H1 (cell line): ENCODE measurements at regions not wholly inside any gene's neighbourhood (a gene's known extent, or its start where the extent isn't known, plus 50 kb on each side); places are given as distances from the start of the nearest gene placed in this dataset.

Source experiments
- CTCF ChIA-PET: fragments of 300-600 bp; sonication (Branson Sonifier 250); formaldehyde crosslinking; loops from one replicate; lab custom pipeline; 2021; ENCODE audit not compliant: partially characterized antibody; lab: Charles Lee
- POLR2A ChIA-PET: fragments of 300-600 bp; sonication (Branson Sonifier 250); formaldehyde crosslinking; loops from one replicate; lab custom pipeline; 2021; ENCODE audit warnings: inconsistent platforms; ENCODE audit not compliant: partially characterized antibody; lab: Charles Lee
- DNase-seq, 2 experiments: peaks; one replicate each; pipeline versions ENCODE4 v3.0.0 to v3.0.0-alpha.2; 2010 to 2022; ENCODE audit warnings: low spot score in 2 of 2, low read depth in 1 of 2, mixed read lengths in 1 of 2
- FAIRE-seq: peaks from 2 replicates; lab custom pipeline; 2011; peaks lifted over from hg19 to GRCh38; lab: Jason Lieb, UNC
- H2AFZ ChIP-seq: 2 replicates; pipeline ENCODE4 v1.8.1; 2012; ENCODE audit warnings: low read length, inconsistent platforms
- H2AK5ac ChIP-seq: 2 replicates; pipeline ENCODE4 v1.6.1; 2013; ENCODE audit warnings: low read depth, low read length
- H2BK120ac ChIP-seq: replicated peaks from 2 replicates; pipeline ENCODE3; 2013; ENCODE audit warnings: low read depth, low read length, inconsistent platforms
- H2BK12ac ChIP-seq: 2 replicates; pipeline ENCODE4 v1.6.1; 2013; ENCODE audit warnings: low read depth, low read length
- H2BK15ac ChIP-seq: 2 replicates; pipeline ENCODE4 v1.6.1; 2013; ENCODE audit warnings: low read length
- H2BK20ac ChIP-seq: 2 replicates; pipeline ENCODE4 v1.6.1; 2013; ENCODE audit warnings: low read length
- H2BK5ac ChIP-seq: 2 replicates; pipeline ENCODE4 v1.6.1; 2013; ENCODE audit warnings: low read depth, low read length
- H3K14ac ChIP-seq: 2 replicates; pipeline ENCODE4 v1.6.1; 2013; ENCODE audit warnings: inconsistent platforms; ENCODE audit not compliant: insufficient read length
- H3K18ac ChIP-seq: 2 replicates; pipeline ENCODE4 v1.6.1; 2013; ENCODE audit warnings: low read length; ENCODE audit errors: extremely low read depth
- H3K23ac ChIP-seq: 2 replicates; pipeline ENCODE4 v1.6.1; 2013; ENCODE audit warnings: inconsistent platforms; ENCODE audit not compliant: insufficient read length
- H3K23me2 ChIP-seq: 2 replicates; pipeline ENCODE4 v1.6.1; 2013; ENCODE audit warnings: low read depth, low read length
- H3K27ac ChIP-seq: 2 replicates; pipeline ENCODE4 v1.6.1; 2011; ENCODE audit warnings: low read depth, low read length, inconsistent platforms
- H3K27me3 ChIP-seq, 4 experiments: replicated peaks in 1 of 4; 1 replicate in 1 of 4; 2 replicates in 3 of 4; pipeline versions ENCODE4 v1.6.1 to v1.8.1; 2011 to 2013; ENCODE audit warnings: low read length in 3 of 4, mild to moderate bottlenecking in 3 of 4, inconsistent platforms in 2 of 4, mixed read lengths in 2 of 4, moderate library complexity in 1 of 4; ENCODE audit not compliant: control insufficient read depth in 3 of 4, insufficient read depth in 3 of 4; ENCODE audit errors: extremely low read depth in 1 of 4
- H3K36me3 ChIP-seq, 4 experiments: 2 replicates each; pipeline versions ENCODE4 v1.6.1 to v1.8.1; 2011 to 2013; ENCODE audit warnings: mild to moderate bottlenecking in 4 of 4, low read length in 3 of 4, moderate library complexity in 2 of 4, control low read depth in 1 of 4, inconsistent platforms in 1 of 4; ENCODE audit not compliant: insufficient read depth in 4 of 4, control insufficient read depth in 2 of 4
- H3K4ac ChIP-seq: replicated peaks from 2 replicates; pipeline ENCODE3; 2013; ENCODE audit warnings: low read length, low read depth, mixed read lengths, inconsistent platforms; ENCODE audit not compliant: insufficient read length
- H3K4me1 ChIP-seq, 4 experiments: replicated peaks in 1 of 4; 1 replicate in 1 of 4; 2 replicates in 3 of 4; pipeline versions ENCODE4 v1.6.1 to v1.8.1; 2011 to 2013; ENCODE audit warnings: low read length in 3 of 4, inconsistent platforms in 2 of 4, mixed read lengths in 1 of 4; ENCODE audit not compliant: insufficient read depth in 4 of 4, control insufficient read depth in 3 of 4
- H3K4me2 ChIP-seq, 2 experiments: 2 replicates each; pipeline versions ENCODE4 v1.6.1 to v1.8.1; 2011 to 2013; ENCODE audit warnings: low read depth in 2 of 2, low read length in 2 of 2, control low read depth in 1 of 2, inconsistent platforms in 1 of 2, mild to moderate bottlenecking in 1 of 2; ENCODE audit not compliant: insufficient read depth in 1 of 2
- H3K4me3 ChIP-seq, 4 experiments: fragments of 200-600, 300-600 bp in 1 of 4; sonication (generic), shearing (Covaris generic), sonication (Bioruptor Twin) in 1 of 4; 2 replicates each; pipeline versions ENCODE4 v1.5.1 to v1.8.1; 2011 to 2016; ENCODE audit warnings: low read length in 4 of 4, low read depth in 3 of 4, control low read depth in 2 of 4, inconsistent platforms in 2 of 4, mild to moderate bottlenecking in 2 of 4, mixed read lengths in 1 of 4, moderate library complexity in 1 of 4; ENCODE audit not compliant: insufficient read depth in 2 of 4; ENCODE audit errors: extremely low read depth in 1 of 4
- H3K56ac ChIP-seq: replicated peaks from 2 replicates; pipeline ENCODE3; 2013; ENCODE audit warnings: low read depth, mild to moderate bottlenecking, mixed read lengths, low read length, inconsistent platforms; ENCODE audit not compliant: insufficient read length
- H3K79me1 ChIP-seq: 2 replicates; pipeline ENCODE4 v1.6.1; 2013; ENCODE audit warnings: low read depth, low read length, control low read depth
- H3K79me2 ChIP-seq, 2 experiments: 2 replicates each; pipeline versions ENCODE4 v1.6.1 to v1.8.1; 2012 to 2013; ENCODE audit warnings: low read length in 2 of 2, mild to moderate bottlenecking in 2 of 2, inconsistent platforms in 1 of 2; ENCODE audit not compliant: insufficient read depth in 2 of 2, control insufficient read depth in 1 of 2
- H3K9ac ChIP-seq, 4 experiments: replicated peaks in 1 of 4; 1 replicate in 1 of 4; 2 replicates in 3 of 4; pipeline versions ENCODE4 v1.6.1 to v1.8.1; 2011 to 2013; ENCODE audit warnings: low read depth in 3 of 4, low read length in 3 of 4, control low read depth in 2 of 4, mild to moderate bottlenecking in 2 of 4, moderate library complexity in 2 of 4, inconsistent platforms in 1 of 4; ENCODE audit errors: extremely low read depth in 1 of 4
- H3K9me3 ChIP-seq, 2 experiments: 2 replicates each; pipeline versions ENCODE4 v1.6.1 to v1.8.1; 2012 to 2013; ENCODE audit warnings: mild to moderate bottlenecking in 2 of 2, moderate library complexity in 2 of 2, control low read depth in 1 of 2, inconsistent platforms in 1 of 2, low read depth in 1 of 2, low read length in 1 of 2, mixed read lengths in 1 of 2; ENCODE audit not compliant: insufficient read depth in 2 of 2
- H4K20me1 ChIP-seq, 2 experiments: replicated peaks in 1 of 2; 2 replicates each; pipeline versions ENCODE3 to v1.8.1; 2011 to 2013; ENCODE audit warnings: inconsistent platforms in 2 of 2, low read length in 2 of 2, mild to moderate bottlenecking in 1 of 2; ENCODE audit not compliant: insufficient read depth in 2 of 2, control insufficient read depth in 1 of 2
- H4K5ac ChIP-seq: 2 replicates; pipeline ENCODE4 v1.6.1; 2013; ENCODE audit warnings: low read length, low read depth, mixed read lengths, inconsistent platforms; ENCODE audit not compliant: insufficient read length
- H4K8ac ChIP-seq: 2 replicates; pipeline ENCODE4 v1.8.0; 2013; ENCODE audit warnings: mild to moderate bottlenecking, moderate library complexity, low read length, inconsistent platforms; ENCODE audit not compliant: insufficient read depth; ENCODE audit errors: extremely low read depth
- H4K91ac ChIP-seq: replicated peaks from 2 replicates; pipeline ENCODE3; 2013; ENCODE audit warnings: low read length, mixed read lengths, inconsistent platforms; ENCODE audit not compliant: insufficient read length
- BCL11A ChIP-seq, 2 experiments: IDR thresholded peaks; one replicate each; pipeline ENCODE4 v1.6.1; 2011; ENCODE audit warnings: low read depth in 2 of 2, low read length in 2 of 2, mild to moderate bottlenecking in 2 of 2
- CTCF ChIP-seq, 3 experiments: IDR thresholded peaks; 1 replicate in 2 of 3; 2 replicates in 1 of 3; pipeline versions ENCODE4 v1.5.1 to v1.6.1; 2011; ENCODE audit warnings: low read length in 3 of 3, mild to moderate bottlenecking in 3 of 3, inconsistent platforms in 2 of 3, low read depth in 1 of 3, moderate library complexity in 1 of 3; ENCODE audit not compliant: insufficient read depth in 1 of 3; ENCODE audit errors: control extremely low read depth in 1 of 3
- EGR1 ChIP-seq: IDR thresholded peaks from 2 replicates; pipeline ENCODE4 v1.6.1; 2011; ENCODE audit warnings: low read depth, low read length, borderline replicate concordance
- EZH2 ChIP-seq: fragments of 200-600 bp; sonication (generic); IDR thresholded peaks from 2 replicates; pipeline ENCODE4 v1.7.1; 2012; ENCODE audit warnings: low read depth, mild to moderate bottlenecking, moderate library complexity, low read length, inconsistent platforms; ENCODE audit not compliant: severe bottlenecking
- GTF2F1 ChIP-seq: IDR thresholded peaks from 2 replicates; pipeline ENCODE4 v1.6.1; 2012; ENCODE audit warnings: low read depth, low read length, improper control_type of control experiment, borderline replicate concordance
- MAFK ChIP-seq: IDR thresholded peaks from 2 replicates; pipeline ENCODE4 v1.6.1; 2012; ENCODE audit warnings: low read depth, mild to moderate bottlenecking, improper control_type of control experiment, low read length
- MAX ChIP-seq: IDR thresholded peaks from 2 replicates; pipeline ENCODE4 v1.6.1; 2012; ENCODE audit warnings: inconsistent platforms
- RAD21 ChIP-seq, 2 experiments: IDR thresholded peaks in 1 of 2; conservative IDR thresholded peaks in 1 of 2; 2 replicates each; pipeline ENCODE4 v1.6.1; 2011; ENCODE audit warnings: low read depth in 2 of 2, low read length in 2 of 2, improper control_type of control experiment in 1 of 2, inconsistent platforms in 1 of 2, mild to moderate bottlenecking in 1 of 2, moderate library complexity in 1 of 2
- TEAD4 ChIP-seq: IDR thresholded peaks from 2 replicates; pipeline ENCODE4 v1.6.1; 2012; ENCODE audit warnings: low read depth, low read length, inconsistent platforms, mixed read lengths
- WGBS, 2 experiments: shearing (Covaris generic) in 1 of 2; methylation state at CpG; one replicate each; pipeline versions ENCODE4 v1.1.6 to v1.1.7; 2013 to 2015; ENCODE audit warnings: low lambda C conversion rate in 2 of 2, mixed read lengths in 2 of 2, inconsistent platforms in 1 of 2, low coverage in 1 of 2, missing lambda C conversion rate in 1 of 2; ENCODE audit not compliant: insufficient replicate concordance in 2 of 2, insufficient coverage in 1 of 2, insufficient read length in 1 of 2; ENCODE audit errors: extremely low coverage in 1 of 2, missing lambda C conversion rate in 1 of 2; 5-methylcytosine and 5-hydroxymethylcytosine counted together

GRCh38 chr4:108492816-108493595 lies 127.4 kb upstream of the RPL34 start:
- POLR2A ChIA-PET: no interaction called here
- no peak overlapping the region for H4K91ac ChIP-seq
- no peak overlapping the region for H3K23ac ChIP-seq
- no peak overlapping the region for H2AK5ac ChIP-seq
- H3K23me2 ChIP-seq: no peaks in the 10 kb centered on the region
- H2BK12ac ChIP-seq: no peak overlapping the region
- no peaks in the 10 kb centered on the region for H4K20me1 ChIP-seq
- no peak overlapping the region for H4K8ac ChIP-seq
- no peaks in the 10 kb centered on the region; a peak in 1 of 7 replicates for H3K4me1 ChIP-seq
- H2BK5ac ChIP-seq: no peak overlapping the region
- peak; percentile 90 for FAIRE-seq
- 43% methylated on average over 4 of the region's 4 CpGs; no CpG with 5 or more reads in 1 of the 2 experiments for WGBS, 2 experiments
- H3K27me3 ChIP-seq: no peaks in the 10 kb centered on the region
- H2BK20ac ChIP-seq: no peak overlapping the region
- no peaks in the 10 kb centered on the region for H3K79me2 ChIP-seq
- no peak overlapping the region for H3K4me2 ChIP-seq
- H4K5ac ChIP-seq: no peak overlapping the region
- DNase-seq: peak; percentile 21 to 79
- H3K4ac ChIP-seq: no peak overlapping the region
- CTCF ChIA-PET: interaction anchor here (0.5 to 3.2 kb wide), 59 partner anchors 9 to 479 kb away, joined by 3 to 39 read pairs (median 5); no protein-coding TSS in a partner anchor
- no peaks in the 10 kb centered on the region for H3K36me3 ChIP-seq
- no peak overlapping the region for H3K27ac ChIP-seq
- H2BK120ac ChIP-seq: no peak overlapping the region
- H2BK15ac ChIP-seq: no peak overlapping the region
- no peaks in the 10 kb centered on the region for H3K79me1 ChIP-seq
- no peak overlapping the region for H3K56ac ChIP-seq
- no peak overlapping the region for H3K18ac ChIP-seq
- H3K4me3 ChIP-seq: no peak overlapping the region
- 0 out of 4 replicates have a peak, but pooled peaks cover 0 to 2% of the 10 kb centered on the region in 2 experiments for H3K9me3 ChIP-seq
- no peak overlapping the region for H3K9ac ChIP-seq
- H2AFZ ChIP-seq: peak overlapping the region; percentile 96
- H3K14ac ChIP-seq: no peak overlapping the region
- TF ChIP-seq GTF2F1 (no peak), RAD21 (IDR thresholded peaks at IDR 0.05 in 1 of 2, conservative IDR thresholded peaks at IDR 0.05 in 1 of 2; ENCODE audit: low read depth in 2 of 2, low read length in 2 of 2) (peak; percentile 99), CTCF (IDR thresholded peaks at IDR 0.05; ENCODE audit: control extremely low read depth in 1 of 3, insufficient read depth in 1 of 3, low read depth in 1 of 3, low read length in 3 of 3) (peak; percentile 87 to 97 (median 92)), EZH2 (no peak), TEAD4 (peak; percentile 95), EGR1 (0 out of 2 replicates have a peak, but pooled peaks have one; percentile 52), MAFK (no peak), MAX (peak; percentile 32; the same call in 1 of the 2 replicates), BCL11A (IDR thresholded peaks at IDR 0.05; ENCODE audit: low read depth in 2 of 2, low read length in 2 of 2) (no peak)
